ENCODE measurements at regions not wholly inside any gene's neighbourhood (a gene's known extent, or its start where the extent isn't known, plus 50 kb on each side); places are given as distances from the start of the nearest gene placed in this dataset.

- TF ChIP-seq POLR2AphosphoS5 (IDR thresholded peaks at IDR 0.05; ENCODE audit: borderline replicate concordance, low read depth, low read length) (no peak), EZH2 (IDR thresholded peaks at IDR 0.05) (no peak), FOXP2 (optimal IDR thresholded peaks at IDR 0.05; ENCODE audit: control extremely low read depth, extremely low read length, insufficient read depth) (no peak)
These were observed 96.1 kb downstream of the C9orf152 start for GRCh38 chr9:110111868-110112267.
